ENCODE measurements at regions not wholly inside any gene's neighbourhood (a gene's known extent, or its start where the extent isn't known, plus 50 kb on each side); places are given as distances from the start of the nearest gene placed in this dataset.

DNA sequence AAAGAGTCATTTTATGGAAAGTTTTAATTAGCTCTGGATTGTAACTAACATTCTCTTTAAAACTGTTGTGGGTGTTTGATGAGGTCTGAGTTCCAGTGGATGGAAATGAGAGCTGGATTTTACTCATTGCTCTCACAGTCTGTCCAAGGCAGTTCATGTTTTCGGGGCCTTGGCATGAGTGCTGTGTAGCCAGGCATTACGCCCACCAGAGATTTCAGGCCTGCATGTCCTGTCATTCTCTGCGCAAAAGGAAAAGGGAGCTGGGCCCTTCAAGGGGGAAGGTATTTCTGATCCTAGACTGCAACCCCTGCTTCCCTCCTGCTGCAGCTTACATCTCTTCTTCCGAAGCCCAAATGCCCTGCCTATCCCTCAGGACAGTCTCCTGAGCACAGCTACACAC, 499.6 kb upstream of the TRPC7 start:
- TF ChIP-seq EP300 (IDR thresholded peaks at IDR 0.05): no peak
- TF ChIP-seq, protein P1, sequence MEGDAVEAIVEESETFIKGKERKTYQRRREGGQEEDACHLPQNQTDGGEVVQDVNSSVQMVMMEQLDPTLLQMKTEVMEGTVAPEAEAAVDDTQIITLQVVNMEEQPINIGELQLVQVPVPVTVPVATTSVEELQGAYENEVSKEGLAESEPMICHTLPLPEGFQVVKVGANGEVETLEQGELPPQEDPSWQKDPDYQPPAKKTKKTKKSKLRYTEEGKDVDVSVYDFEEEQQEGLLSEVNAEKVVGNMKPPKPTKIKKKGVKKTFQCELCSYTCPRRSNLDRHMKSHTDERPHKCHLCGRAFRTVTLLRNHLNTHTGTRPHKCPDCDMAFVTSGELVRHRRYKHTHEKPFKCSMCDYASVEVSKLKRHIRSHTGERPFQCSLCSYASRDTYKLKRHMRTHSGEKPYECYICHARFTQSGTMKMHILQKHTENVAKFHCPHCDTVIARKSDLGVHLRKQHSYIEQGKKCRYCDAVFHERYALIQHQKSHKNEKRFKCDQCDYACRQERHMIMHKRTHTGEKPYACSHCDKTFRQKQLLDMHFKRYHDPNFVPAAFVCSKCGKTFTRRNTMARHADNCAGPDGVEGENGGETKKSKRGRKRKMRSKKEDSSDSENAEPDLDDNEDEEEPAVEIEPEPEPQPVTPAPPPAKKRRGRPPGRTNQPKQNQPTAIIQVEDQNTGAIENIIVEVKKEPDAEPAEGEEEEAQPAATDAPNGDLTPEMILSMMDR (IDR thresholded peaks at IDR 0.05): no peak
